Thymus (tissue), 11 donors: ENCODE measurements at regions not wholly inside any gene's neighbourhood (a gene's known extent, or its start where the extent isn't known, plus 50 kb on each side); places are given as distances from the start of the nearest gene placed in this dataset.
"Not testable (repeated sequence)": the region's sequence is repeated elsewhere in the genome, so short reads cannot be mapped to it uniquely, and the experiment has no call there.

Experiments
- DNase-seq, 9 donors: peaks; one replicate each; pipeline ENCODE4 v3.0.0-alpha.2; 2013; ENCODE audit warnings: low spot score in 9 of 9, low read depth in 6 of 9, missing footprints in 1 of 9
- H3K27ac ChIP-seq, 2 donors: one replicate each; pipeline ENCODE4 v1.5.1; 2013; ENCODE audit warnings: control low read depth in 1 of 2, low read depth in 1 of 2, low read length in 1 of 2, mild to moderate bottlenecking in 1 of 2, moderate library complexity in 1 of 2
- H3K27me3 ChIP-seq, 2 donors: one replicate each; pipeline ENCODE4 v1.5.1; 2013; ENCODE audit warnings: low read length in 1 of 2; ENCODE audit not compliant: control insufficient read depth in 2 of 2, insufficient read depth in 1 of 2
- H3K36me3 ChIP-seq, 2 donors: one replicate each; pipeline ENCODE4 v1.5.1; 2013; ENCODE audit warnings: low read length in 1 of 2, mild to moderate bottlenecking in 1 of 2, moderate library complexity in 1 of 2; ENCODE audit not compliant: control insufficient read depth in 2 of 2, insufficient read depth in 2 of 2
- H3K4me1 ChIP-seq, 2 donors: one replicate each; pipeline ENCODE4 v1.5.1; 2013; ENCODE audit warnings: low read length in 2 of 2; ENCODE audit not compliant: control insufficient read depth in 2 of 2, insufficient read depth in 2 of 2
- H3K4me3 ChIP-seq, 2 donors: one replicate each; pipeline ENCODE4 v1.5.1; 2013; ENCODE audit warnings: low read length in 2 of 2, control low read depth in 1 of 2, mild to moderate bottlenecking in 1 of 2
- H3K9me3 ChIP-seq, 2 donors: one replicate each; pipeline ENCODE4 v1.5.1; 2013; ENCODE audit warnings: low read length in 1 of 2, mild to moderate bottlenecking in 1 of 2; ENCODE audit not compliant: control insufficient read depth in 2 of 2, insufficient read depth in 1 of 2
- WGBS: extraction: QIAGEN DNeasy Blood & Tissue Kit; methylation state at CpG from one replicate; pipeline ENCODE4 v1.1.7; 2013; 5-methylcytosine and 5-hydroxymethylcytosine counted together
- donor health status: healthy.

DNA sequence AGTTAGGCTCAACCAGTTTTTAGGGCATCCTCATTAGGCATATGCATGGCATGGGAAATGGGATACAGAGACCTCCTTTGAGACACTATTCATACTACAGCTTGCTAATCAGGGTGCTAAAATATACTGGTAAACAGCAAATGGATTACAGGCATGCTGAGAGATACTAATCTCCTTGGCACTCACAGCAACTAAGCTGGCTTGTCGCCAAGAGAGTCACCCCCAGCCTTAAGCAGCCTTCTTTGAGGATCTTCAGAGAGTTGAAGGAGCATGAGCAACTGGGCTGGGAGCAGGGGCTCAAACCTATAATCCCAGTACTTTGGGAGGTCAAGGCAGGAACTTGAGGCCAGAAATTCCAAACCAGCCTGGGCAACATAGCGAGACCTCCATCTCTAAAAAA, 120.1 kb upstream of the NR5A2 start:
- Histone ChIP-seq H3K27me3 (no peaks in the 10 kb centered on the region), H3K9me3 (no peaks in the 10 kb centered on the region), H3K27ac (no peak overlapping the region), H3K4me3 (no peak overlapping the region), H3K36me3 (no peaks in the 10 kb centered on the region), H3K4me1 (no peaks in the 10 kb centered on the region)
- 94% methylated on average over 2 of the region's 2 CpGs for WGBS
- DNase-seq: no peak

DNA sequence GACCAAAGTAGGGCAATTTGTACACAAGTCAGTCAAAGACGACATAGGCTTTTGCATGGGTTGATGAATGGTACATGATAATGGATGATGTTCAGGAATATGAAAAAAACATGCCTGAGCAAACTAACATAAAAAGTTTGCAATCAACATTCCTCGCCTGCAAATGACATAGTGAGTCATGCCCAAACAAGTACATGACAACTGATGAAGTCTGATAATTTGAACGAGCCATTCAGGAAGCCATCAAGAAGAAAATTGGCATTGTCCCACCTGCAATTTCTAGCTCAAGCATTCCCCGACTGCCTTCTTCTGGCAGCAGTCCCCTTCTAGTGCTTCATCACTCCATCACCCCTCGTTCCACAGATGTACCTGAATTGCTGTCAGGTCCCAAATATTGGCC, 118.4 kb upstream of the NR5A2 start:
- 84% methylated on average over 5 of the region's 5 CpGs for WGBS
- no peak overlapping the region for H3K27ac ChIP-seq
- no peaks in the 10 kb centered on the region for H3K9me3 ChIP-seq
- no peaks in the 10 kb centered on the region for H3K27me3 ChIP-seq
- H3K4me3 ChIP-seq: no peak overlapping the region
- DNase-seq: peak in 2 of 9 donors; percentile 1 to 12
- H3K4me1 ChIP-seq: no peaks in the 10 kb centered on the region
- H3K36me3 ChIP-seq: no peaks in the 10 kb centered on the region

GRCh38 chr1:199913318-199913717, 114.2 kb upstream of the NR5A2 start:
- no peak for DNase-seq
- no peaks in the 10 kb centered on the region for H3K9me3 ChIP-seq
- WGBS: 94% methylated on average over 3 of the region's 3 CpGs
- H3K27ac ChIP-seq: no peak overlapping the region
- H3K4me3 ChIP-seq: no peak overlapping the region
- no peaks in the 10 kb centered on the region for H3K4me1 ChIP-seq
- no peaks in the 10 kb centered on the region for H3K36me3 ChIP-seq
- H3K27me3 ChIP-seq: no peaks in the 10 kb centered on the region

GRCh38 chr1:199914546-199914945, 113.0 kb upstream of the NR5A2 start:
- 97% methylated on average over 5 of the region's 5 CpGs for WGBS
- no peak overlapping the region for H3K4me3 ChIP-seq

DNA sequence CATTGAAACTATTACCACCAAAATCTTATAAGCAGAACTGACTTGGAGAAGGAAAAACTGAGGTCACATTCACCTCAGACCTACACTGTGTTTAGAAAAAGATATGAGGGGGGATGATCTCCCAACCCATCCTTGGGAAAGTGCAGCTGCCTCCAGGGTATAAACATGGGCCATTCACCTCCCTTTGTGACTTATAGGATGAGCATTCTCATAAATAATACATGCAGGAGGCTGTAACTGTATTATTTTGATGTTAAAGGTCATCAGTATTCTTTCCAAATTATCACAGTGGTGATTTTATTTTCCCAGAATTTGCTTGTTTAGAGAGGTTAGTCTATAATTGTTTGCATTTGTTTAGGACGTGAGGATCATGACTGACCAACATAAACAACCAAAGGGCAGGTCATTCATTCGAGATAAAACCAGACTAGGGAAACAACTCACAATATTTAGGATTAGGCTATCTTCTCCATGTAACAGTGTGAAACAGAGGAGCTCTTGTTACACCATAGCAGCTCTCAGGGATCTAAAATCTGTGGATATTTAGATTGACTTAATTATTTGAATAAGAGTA, 109.2 kb upstream of the NR5A2 start:
- DNase-seq: no peak
- no peaks in the 10 kb centered on the region for H3K27me3 ChIP-seq
- H3K9me3 ChIP-seq: no peaks in the 10 kb centered on the region
- 92% methylated on average over 2 of the region's 2 CpGs for WGBS
- H3K4me1 ChIP-seq: no peaks in the 10 kb centered on the region
- H3K36me3 ChIP-seq: no peaks in the 10 kb centered on the region
- no peak overlapping the region for H3K4me3 ChIP-seq
- no peak overlapping the region for H3K27ac ChIP-seq

More at GRCh38 chr1:199914546-199914945, 113.0 kb upstream of the NR5A2 start:
- no peak overlapping the region for H3K27ac ChIP-seq
- no peaks in the 10 kb centered on the region for H3K36me3 ChIP-seq
- H3K27me3 ChIP-seq: no peaks in the 10 kb centered on the region
- no peak for DNase-seq
- H3K4me1 ChIP-seq: no peaks in the 10 kb centered on the region
- no peaks in the 10 kb centered on the region for H3K9me3 ChIP-seq

DNA sequence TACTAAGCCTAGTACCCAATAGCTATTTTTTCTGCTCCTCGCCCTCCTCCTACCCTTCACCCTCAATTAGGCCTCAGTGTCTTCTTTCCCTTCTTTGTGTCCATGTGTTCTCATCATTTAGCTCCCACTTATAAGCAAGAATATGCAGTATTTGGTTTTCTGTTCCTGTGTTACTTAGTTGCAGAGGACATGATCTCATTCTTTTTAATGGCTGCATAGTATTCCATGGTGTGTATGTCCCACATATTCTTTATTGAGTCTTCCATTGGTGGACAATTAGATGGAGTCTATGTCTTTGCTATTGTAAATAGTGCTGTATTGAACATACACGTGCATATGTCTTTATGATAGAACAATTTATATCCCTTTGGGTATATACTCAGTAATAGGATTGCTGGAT, 106.9 kb upstream of the NR5A2 start:
- no peak for DNase-seq
- Histone ChIP-seq H3K27me3 (no peaks in the 10 kb centered on the region), H3K4me1 (no peaks in the 10 kb centered on the region), H3K9me3 (no peaks in the 10 kb centered on the region), H3K36me3 (no peaks in the 10 kb centered on the region), H3K4me3 (no peak overlapping the region), H3K27ac (no peak overlapping the region)
- 96% methylated on average over 2 of the region's 2 CpGs for WGBS

DNA sequence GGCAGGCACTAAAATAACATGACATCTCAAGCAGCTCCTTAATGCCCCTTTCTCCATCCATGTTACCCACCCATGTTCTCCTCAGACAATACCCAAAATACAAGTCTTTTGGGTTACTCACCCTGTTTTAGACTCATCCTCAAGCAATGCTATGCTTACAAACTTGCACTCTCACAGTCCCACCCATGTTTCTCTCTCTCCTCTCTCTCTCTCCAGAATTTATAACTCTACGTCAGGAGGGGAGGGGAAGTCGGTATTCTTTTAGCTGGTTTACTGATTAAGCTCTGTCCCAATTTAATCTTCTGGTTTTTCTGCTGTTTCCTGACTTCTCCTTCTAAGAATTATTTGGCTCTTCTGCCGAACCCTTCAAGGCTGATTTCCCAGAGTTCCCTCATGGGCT, 98.0 kb upstream of the NR5A2 start:
- Histone ChIP-seq H3K4me3 (no peak overlapping the region), H3K4me1 (no peaks in the 10 kb centered on the region), H3K36me3 (no peaks in the 10 kb centered on the region), H3K27ac (no peak overlapping the region), H3K27me3 (no peaks in the 10 kb centered on the region), H3K9me3 (no peaks in the 10 kb centered on the region)
- DNase-seq: no peak
- WGBS: 77% methylated on average over 3 of the region's 3 CpGs

- 96% methylated on average over 5 of the region's 5 CpGs for WGBS
- H3K4me1 ChIP-seq, H3K9me3 ChIP-seq, DNase-seq, H3K27me3 ChIP-seq, H3K27ac ChIP-seq, H3K36me3 ChIP-seq, H3K4me3 ChIP-seq: not testable (repeated sequence)
Observed at GRCh38 chr1:199930067-199930466, 97.4 kb upstream of the NR5A2 start.

- Histone ChIP-seq H3K9me3 (no peaks in the 10 kb centered on the region), H3K27ac (no peak overlapping the region), H3K4me1 (no peaks in the 10 kb centered on the region), H3K36me3 (no peaks in the 10 kb centered on the region), H3K4me3 (no peak overlapping the region), H3K27me3 (no peaks in the 10 kb centered on the region)
- 67% methylated on average over 7 of the region's 7 CpGs for WGBS
- DNase-seq: peak in 8 of 9 donors; percentile 14 to 60 (median 23)
Observed at GRCh38 chr1:199931666-199932377, 95.7 kb upstream of the NR5A2 start.
